ENCODE measurements at regions not wholly inside any gene's neighbourhood (a gene's known extent, or its start where the extent isn't known, plus 50 kb on each side); places are given as distances from the start of the nearest gene placed in this dataset.

- POLR2A ChIA-PET = interaction anchor here (0.5 kb wide), 1 partner anchor 26 kb away, joined by 3 read pairs; no protein-coding TSS in a partner anchor
- Mint-ChIP-seq H3K27ac (no peak overlapping the region), H3K4me1 (no peaks in the 10 kb centered on the region), H3K9me3 (peaks cover 8% of the 10 kb centered on the region), H3K4me3 (no peak overlapping the region), H3K36me3 (no peaks in the 10 kb centered on the region; the same call in 1 of the 2 replicates), H3K27me3 (ENCODE audit: low read depth) (no peaks in the 10 kb centered on the region; the same call in 1 of the 2 replicates)
- no peak for TF ChIP-seq ATF3 (CRISPR knock-in tag; conservative IDR thresholded peaks at IDR 0.05)
- no peak for TF ChIP-seq RORB (CRISPR knock-in tag; IDR thresholded peaks at IDR 0.05)
- no peak for TF ChIP-seq ZNF396 (CRISPR knock-in tag; IDR thresholded peaks at IDR 0.05; ENCODE audit: borderline replicate concordance)
- TF ChIP-seq NR3C1 (CRISPR knock-in tag; conservative IDR thresholded peaks at IDR 0.05; ENCODE audit: low read depth) = no peak
- TF ChIP-seq ZNF671 (CRISPR knock-in tag; IDR thresholded peaks at IDR 0.05) = no peak
- TF ChIP-seq ZBTB21 (CRISPR knock-in tag; IDR thresholded peaks at IDR 0.05; ENCODE audit: borderline replicate concordance) = no peak
- no peak for TF ChIP-seq ZNF121 (CRISPR knock-in tag; IDR thresholded peaks at IDR 0.05)
- no peak for TF ChIP-seq CTCF (IDR thresholded peaks at IDR 0.05)
- TF ChIP-seq ATF2 (CRISPR knock-in tag; IDR thresholded peaks at IDR 0.05; ENCODE audit: borderline replicate concordance, low read depth) = no peak
- TF ChIP-seq ZNF532 (CRISPR knock-in tag; IDR thresholded peaks at IDR 0.05; ENCODE audit: borderline replicate concordance) = no peak
- TF ChIP-seq ETV6 (CRISPR knock-in tag; IDR thresholded peaks at IDR 0.05) = no peak
- TF ChIP-seq JAZF1 (CRISPR knock-in tag; IDR thresholded peaks at IDR 0.05) = no peak
- no peak for TF ChIP-seq ARID4B (CRISPR knock-in tag; IDR thresholded peaks at IDR 0.05; ENCODE audit: borderline replicate concordance)
- no peak for TF ChIP-seq FOXP1 (CRISPR knock-in tag; IDR thresholded peaks at IDR 0.05; ENCODE audit: borderline replicate concordance)
- no peak for TF ChIP-seq AFF4 (CRISPR knock-in tag; IDR thresholded peaks at IDR 0.05; ENCODE audit: borderline replicate concordance)
- no peak for TF ChIP-seq NFE2L1 (CRISPR knock-in tag; IDR thresholded peaks at IDR 0.05)
- CTCF ChIA-PET = no interaction called here
- ATAC-seq = no peak
- DNase-seq (ENCODE audit: low spot score) = no peak
Observed at GRCh38 chr2:194328456-194328855, 1328.6 kb upstream of the SLC39A10 start.

Data from WTC11 (cell line).